ENCODE measurements at regions not wholly inside any gene's neighbourhood (a gene's known extent, or its start where the extent isn't known, plus 50 kb on each side); places are given as distances from the start of the nearest gene placed in this dataset.

DNA sequence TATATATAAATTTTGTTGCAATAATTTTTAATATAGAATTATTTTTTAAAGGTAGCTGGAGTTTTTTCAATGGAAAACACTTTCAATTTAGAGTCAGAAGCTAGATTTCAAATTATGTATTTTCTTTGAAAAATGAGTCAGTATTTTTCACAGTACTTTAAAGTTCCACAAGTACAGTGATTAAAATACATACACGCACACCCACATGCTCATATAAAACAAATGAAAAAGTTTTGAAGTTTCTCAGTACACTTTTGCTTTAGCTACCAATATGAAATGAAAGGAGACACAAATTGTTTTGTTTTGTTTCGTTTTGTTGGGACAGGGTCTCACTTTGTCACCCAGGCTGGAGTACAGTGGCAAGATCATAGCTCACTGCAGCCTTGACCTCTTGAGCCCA lies 98.6 kb downstream of the CYB561 start:
- H3K9me3 Mint-ChIP-seq (ENCODE audit: unreplicated experiment) = no peaks in the 10 kb centered on the region
- no peak overlapping the region for H3K4me3 Mint-ChIP-seq (ENCODE audit: unreplicated experiment)
- H3K27me3 Mint-ChIP-seq (ENCODE audit: unreplicated experiment) = no peaks in the 10 kb centered on the region
- no peak for DNase-seq (ENCODE audit: extremely low spot score, unreplicated experiment)
- no peak overlapping the region for H3K27ac Mint-ChIP-seq (ENCODE audit: unreplicated experiment)
- TF ChIP-seq CTCF (IDR thresholded peaks at IDR 0.05) = no peak
- peaks cover 20% of the 10 kb centered on the region for H3K4me1 Mint-ChIP-seq (ENCODE audit: unreplicated experiment)
- H3K36me3 Mint-ChIP-seq (ENCODE audit: unreplicated experiment) = peaks cover 22% of the 10 kb centered on the region

DNA sequence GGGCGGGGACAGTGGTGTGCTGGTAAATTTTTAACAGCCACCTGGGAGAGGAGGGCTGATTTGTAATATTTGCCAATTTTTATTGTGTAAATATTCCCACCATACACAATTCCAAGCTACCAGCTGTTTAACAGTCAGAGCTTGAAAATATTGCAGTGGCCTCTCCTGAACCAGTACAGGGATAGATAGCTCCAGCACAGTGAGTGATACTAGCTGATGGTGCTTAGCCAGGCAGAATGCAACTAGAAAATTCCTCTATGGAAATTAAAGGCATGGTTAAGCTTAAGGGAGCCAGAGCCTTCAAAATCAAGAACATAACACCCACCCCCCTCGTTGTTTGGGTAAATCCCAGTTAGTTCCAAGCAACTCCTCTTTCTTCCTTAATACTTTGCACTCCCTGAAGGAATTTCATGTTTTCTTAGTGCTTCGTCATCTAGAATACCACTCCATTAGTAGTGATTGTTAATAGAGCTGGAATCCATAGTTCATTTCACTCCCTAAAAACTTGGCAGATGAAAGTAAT lies 96.6 kb downstream of the CYB561 start:
- peaks cover 33% of the 10 kb centered on the region for H3K4me1 Mint-ChIP-seq (ENCODE audit: unreplicated experiment)
- TF ChIP-seq CTCF (IDR thresholded peaks at IDR 0.05) = no peak
- H3K4me3 Mint-ChIP-seq (ENCODE audit: unreplicated experiment) = no peak overlapping the region
- peaks cover 18% of the 10 kb centered on the region for H3K36me3 Mint-ChIP-seq (ENCODE audit: unreplicated experiment)
- H3K27ac Mint-ChIP-seq (ENCODE audit: unreplicated experiment) = peak overlapping the region; percentile 9
- DNase-seq (ENCODE audit: extremely low spot score, unreplicated experiment) = no peak
- H3K9me3 Mint-ChIP-seq (ENCODE audit: unreplicated experiment) = no peaks in the 10 kb centered on the region
- no peaks in the 10 kb centered on the region for H3K27me3 Mint-ChIP-seq (ENCODE audit: unreplicated experiment)

DNA sequence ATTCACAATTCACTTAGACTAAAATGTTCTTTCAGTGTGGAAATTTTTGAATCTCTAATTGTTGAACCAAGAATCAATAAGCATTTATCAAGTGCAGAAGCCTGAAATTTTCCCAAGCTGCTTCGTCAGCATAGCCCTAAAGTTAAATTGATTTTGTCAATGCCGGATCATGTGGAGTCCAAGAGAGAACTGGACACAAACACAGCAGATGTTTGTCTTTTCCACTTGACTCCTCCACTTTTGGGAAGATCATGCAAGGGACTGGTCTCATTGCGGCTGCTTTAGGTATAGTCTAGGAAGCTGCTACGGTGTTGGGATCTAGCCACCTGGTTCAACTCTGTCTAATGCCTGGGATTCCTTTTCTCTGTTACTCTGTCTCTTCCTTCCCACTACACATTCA lies 95.7 kb downstream of the CYB561 start:
- no peak for TF ChIP-seq CTCF (IDR thresholded peaks at IDR 0.05)
- H3K27ac Mint-ChIP-seq (ENCODE audit: unreplicated experiment) = no peak overlapping the region
- H3K9me3 Mint-ChIP-seq (ENCODE audit: unreplicated experiment) = no peaks in the 10 kb centered on the region
- peaks cover 35% of the 10 kb centered on the region for H3K4me1 Mint-ChIP-seq (ENCODE audit: unreplicated experiment)
- no peak for DNase-seq (ENCODE audit: extremely low spot score, unreplicated experiment)
- H3K4me3 Mint-ChIP-seq (ENCODE audit: unreplicated experiment) = no peak overlapping the region
- H3K36me3 Mint-ChIP-seq (ENCODE audit: unreplicated experiment) = peaks cover 16% of the 10 kb centered on the region
- no peaks in the 10 kb centered on the region for H3K27me3 Mint-ChIP-seq (ENCODE audit: unreplicated experiment)

DNA sequence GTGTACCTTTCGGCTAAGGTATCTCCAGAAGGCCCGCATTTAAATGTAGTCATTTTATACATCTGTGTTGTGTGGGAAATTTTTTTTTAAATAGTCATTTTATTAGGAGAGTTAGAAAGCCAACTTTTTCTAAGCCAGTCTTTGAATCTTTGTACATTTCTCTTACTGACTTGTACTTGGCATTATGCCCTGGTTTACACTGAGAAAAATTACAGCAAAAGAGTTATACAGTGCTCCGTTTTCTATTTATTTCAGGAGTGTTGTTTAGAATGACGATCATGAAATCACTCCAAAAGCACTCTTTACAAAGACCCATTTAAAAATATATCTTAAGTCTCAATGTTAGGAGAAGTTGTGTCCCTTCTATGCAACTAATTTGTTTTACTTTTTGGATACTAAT lies 91.8 kb downstream of the CYB561 start:
- H3K4me1 Mint-ChIP-seq (ENCODE audit: unreplicated experiment) = peaks cover 68% of the 10 kb centered on the region
- TF ChIP-seq CTCF (IDR thresholded peaks at IDR 0.05) = no peak
- no peak for DNase-seq (ENCODE audit: extremely low spot score, unreplicated experiment)
- H3K4me3 Mint-ChIP-seq (ENCODE audit: unreplicated experiment) = no peak overlapping the region
- peaks cover 12% of the 10 kb centered on the region for H3K36me3 Mint-ChIP-seq (ENCODE audit: unreplicated experiment)
- no peaks in the 10 kb centered on the region for H3K9me3 Mint-ChIP-seq (ENCODE audit: unreplicated experiment)
- no peak overlapping the region for H3K27ac Mint-ChIP-seq (ENCODE audit: unreplicated experiment)
- H3K27me3 Mint-ChIP-seq (ENCODE audit: unreplicated experiment) = no peaks in the 10 kb centered on the region

DNA sequence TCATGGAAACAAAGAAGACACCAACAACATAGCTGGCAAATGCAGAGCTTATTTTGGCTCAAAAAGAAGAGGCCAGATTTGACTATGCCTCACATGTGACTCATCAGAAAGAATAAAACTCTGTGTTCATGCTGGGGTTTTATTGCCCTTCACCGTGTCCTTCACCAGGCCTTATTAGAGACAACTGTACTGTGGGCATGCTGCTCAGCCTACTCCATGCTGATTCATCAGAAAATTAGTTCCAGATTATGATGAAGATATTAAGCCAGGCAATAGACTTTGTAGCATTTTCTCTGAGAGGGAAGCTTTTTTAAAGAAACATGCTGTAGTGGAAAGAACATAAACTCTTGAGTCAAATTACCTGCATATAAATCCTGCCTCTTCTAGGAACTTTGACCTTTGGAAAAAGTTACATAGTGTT lies 89.8 kb downstream of the CYB561 start:
- Mint-ChIP-seq H3K4me3 (ENCODE audit: unreplicated experiment) (no peak overlapping the region), H3K27ac (ENCODE audit: unreplicated experiment) (peak overlapping the region; percentile 93), H3K27me3 (ENCODE audit: unreplicated experiment) (no peaks in the 10 kb centered on the region), H3K4me1 (ENCODE audit: unreplicated experiment) (peaks cover 55% of the 10 kb centered on the region), H3K36me3 (ENCODE audit: unreplicated experiment) (peaks cover 16% of the 10 kb centered on the region), H3K9me3 (ENCODE audit: unreplicated experiment) (no peaks in the 10 kb centered on the region)
- no peak for DNase-seq (ENCODE audit: extremely low spot score, unreplicated experiment)
- no peak for TF ChIP-seq CTCF (IDR thresholded peaks at IDR 0.05)
